ENCODE measurements at regions not wholly inside any gene's neighbourhood (a gene's known extent, or its start where the extent isn't known, plus 50 kb on each side); places are given as distances from the start of the nearest gene placed in this dataset.

GRCh38 chr16:85387731-85388295 lies 225.3 kb upstream of the GSE1 start:
- no peaks in the 10 kb centered on the region for H3K79me1 ChIP-seq (ENCODE audit: insufficient read depth, low read depth, low read length, poor library complexity, severe bottlenecking)
- no peaks in the 10 kb centered on the region for H3K27me3 ChIP-seq (ENCODE audit: insufficient read depth, low read length)
- no peaks in the 10 kb centered on the region for H3K79me2 ChIP-seq (ENCODE audit: insufficient read depth, low read length)
- H4K20me1 ChIP-seq (ENCODE audit: control insufficient read depth, insufficient read depth, insufficient read length) = peaks cover under 1% of the 10 kb centered on the region
- WGBS (ENCODE audit: extremely low coverage, insufficient read length, low lambda C conversion rate) = 100% methylated on average over 2 of the region's 2 CpGs
- H4K8ac ChIP-seq (replicated peaks; ENCODE audit: insufficient read length, low read depth, low read length) = no peak overlapping the region
- no peak overlapping the region for H2AFZ ChIP-seq (ENCODE audit: low read length)
- no peak overlapping the region for H4K5ac ChIP-seq (ENCODE audit: insufficient read length, low read depth, low read length)
- no peak overlapping the region for H2BK20ac ChIP-seq (ENCODE audit: low read depth, low read length, poor library complexity, severe bottlenecking)
- H3K18ac ChIP-seq (ENCODE audit: insufficient read length, low read depth, low read length) = no peak overlapping the region
- no peak overlapping the region for H2BK5ac ChIP-seq (ENCODE audit: insufficient read length, low read length)
- H3K9ac ChIP-seq (ENCODE audit: extremely low read depth, insufficient read length, low read length) = no peak overlapping the region
- Mint-ChIP-seq H3K36me3 (ENCODE audit: insufficient read depth in 1 of 3, low read depth in 3 of 3) (no peaks in the 10 kb centered on the region; a peak in 1 of 7 replicates), H3K27ac (no peak overlapping the region), H3K4me1 (peaks cover 3 to 11% of the 10 kb centered on the region in 2 experiments; a peak in 3 of 4 replicates), H3K27me3 (ENCODE audit: low read depth) (peaks cover 3% of the 10 kb centered on the region; the same call in 1 of the 2 replicates), H3K9me3 (no peaks in the 10 kb centered on the region), H3K4me3 (no peak overlapping the region)
- no peaks in the 10 kb centered on the region for H3K23me2 ChIP-seq (ENCODE audit: insufficient read length, low read depth, low read length, poor library complexity, severe bottlenecking)
- no peak overlapping the region for H3K14ac ChIP-seq (ENCODE audit: insufficient read depth, low read length)
- no peak overlapping the region for H3K56ac ChIP-seq (ENCODE audit: insufficient read length, low read depth, low read length)
- H2BK120ac ChIP-seq (ENCODE audit: low read depth, low read length, poor library complexity, severe bottlenecking) = no peak overlapping the region
- TF ChIP-seq CTCF (conservative IDR thresholded peaks at IDR 0.05) = no peak
- no peaks in the 10 kb centered on the region for H3K4me1 ChIP-seq (ENCODE audit: insufficient read depth, low read length)
- H3K4me2 ChIP-seq (ENCODE audit: insufficient read depth, insufficient read length, low read length) = no peak overlapping the region
- no peak overlapping the region for H2BK12ac ChIP-seq (ENCODE audit: insufficient read length, low read depth, low read length)
- no peak overlapping the region for H4K91ac ChIP-seq (ENCODE audit: insufficient read length, low read depth, low read length)
- H2BK15ac ChIP-seq (ENCODE audit: low read depth, low read length) = no peak overlapping the region
- no peak overlapping the region for H3T11ph ChIP-seq (ENCODE audit: low read length)
- no peak overlapping the region for H2AK5ac ChIP-seq (ENCODE audit: insufficient read length, low read length)
- no peak overlapping the region for H3K23ac ChIP-seq (ENCODE audit: insufficient read length, low read depth, low read length)
- H3K27ac ChIP-seq (ENCODE audit: insufficient read length, low read depth, low read length) = no peak overlapping the region
- H3K4ac ChIP-seq (ENCODE audit: low read depth, low read length) = no peak overlapping the region
- H3K9me3 ChIP-seq (ENCODE audit: control insufficient read depth, low read depth, low read length) = no peaks in the 10 kb centered on the region
- no peak for DNase-seq

Measured in H9 (cell line).